ENCODE measurements at regions not wholly inside any gene's neighbourhood (a gene's known extent, or its start where the extent isn't known, plus 50 kb on each side); places are given as distances from the start of the nearest gene placed in this dataset.

DNA sequence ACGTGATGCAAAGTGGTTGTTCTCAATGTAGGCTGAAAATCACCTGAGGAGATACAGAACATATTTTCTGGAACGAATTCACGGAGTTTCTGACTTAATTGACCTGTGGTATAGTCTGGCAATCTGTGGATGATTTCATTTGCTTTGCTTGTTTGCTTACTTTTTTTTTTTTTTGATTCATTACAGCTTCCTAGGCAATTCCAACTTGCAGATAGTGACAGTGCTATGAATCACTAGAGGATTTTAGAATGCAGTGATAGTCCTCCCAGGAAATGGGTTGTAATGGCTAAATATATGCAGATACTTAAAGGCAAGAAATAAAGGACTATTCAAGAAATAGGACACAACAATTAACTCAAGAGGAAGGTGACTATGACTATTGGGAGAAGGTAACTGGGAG lies 1378.1 kb upstream of the PRMT6 start:
- no peak for FAIRE-seq

DNA sequence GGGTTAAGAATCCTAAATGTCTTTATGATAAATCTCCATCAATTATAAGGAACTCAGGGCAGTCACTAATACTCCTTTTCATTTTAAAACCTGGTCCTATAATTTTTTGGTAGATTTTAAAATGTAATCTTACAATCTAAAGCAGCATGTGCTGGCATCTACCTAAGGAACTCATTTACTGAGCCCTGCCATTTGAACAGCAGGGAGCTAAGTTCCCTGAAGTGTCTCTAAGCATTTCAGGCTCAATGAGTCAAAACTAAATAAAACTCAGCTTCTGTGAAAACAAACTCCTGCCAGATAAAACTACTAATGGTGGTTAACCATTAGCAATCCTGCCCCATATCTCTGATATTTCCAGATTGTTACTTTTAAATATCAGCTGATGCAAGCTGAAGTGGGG lies 1371.8 kb upstream of the PRMT6 start:
- no peak for FAIRE-seq

- FAIRE-seq, result no peak
Measured at GRCh38 chr1:105686026-105686425, 1370.4 kb upstream of the PRMT6 start.

- FAIRE-seq, result no peak
Measured at GRCh38 chr1:105686874-105687690, 1369.4 kb upstream of the PRMT6 start.

GRCh38 chr1:105700723-105701122 lies 1355.8 kb upstream of the PRMT6 start:
- no peak for FAIRE-seq

DNA sequence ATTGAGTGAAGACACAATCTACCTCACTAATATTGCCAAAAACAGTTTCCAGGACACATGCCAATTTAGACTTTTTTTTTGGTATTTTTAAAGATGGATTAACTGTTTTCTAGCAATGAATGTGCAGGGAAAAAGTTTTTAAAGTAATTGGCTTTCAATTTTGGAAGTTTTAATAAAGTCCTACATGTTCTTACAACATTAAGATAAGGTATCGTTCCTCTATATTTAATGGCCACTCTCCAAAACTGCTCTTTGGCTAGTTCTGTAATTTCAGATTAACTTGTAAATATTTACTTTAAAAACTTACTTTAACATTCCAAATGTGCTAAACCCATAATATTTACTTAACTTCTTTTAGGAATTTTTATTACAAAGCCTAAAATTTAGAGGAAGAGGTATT lies 1332.2 kb upstream of the PRMT6 start:
- no peak for FAIRE-seq

- no peak for FAIRE-seq
Measured at GRCh38 chr1:105730701-105731100, 1325.8 kb upstream of the PRMT6 start.

DNA sequence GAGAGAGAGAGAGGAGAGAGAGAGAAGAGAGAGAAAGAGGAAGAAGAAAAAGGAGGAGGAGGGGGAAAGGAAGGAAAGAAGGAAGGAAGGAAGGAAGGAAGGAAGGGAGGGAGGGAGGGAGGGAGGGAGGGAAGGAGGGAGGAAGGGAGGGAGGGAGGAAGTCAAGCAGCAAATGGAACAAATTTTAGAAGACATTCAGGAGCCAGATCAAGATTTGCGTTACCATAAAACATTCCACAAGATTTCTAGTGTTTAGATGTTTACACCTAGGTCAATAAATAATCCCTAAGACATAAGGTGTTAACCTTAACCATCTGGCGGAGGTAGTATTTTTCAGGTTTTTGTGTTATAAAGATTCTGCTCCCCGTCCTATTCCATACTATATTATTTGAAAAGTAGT lies 1320.1 kb upstream of the PRMT6 start:
- no peak for FAIRE-seq

GRCh38 chr1:105779727-105780126 lies 1276.7 kb upstream of the PRMT6 start:
- FAIRE-seq, result no peak

GRCh38 chr1:105785021-105785420 lies 1271.5 kb upstream of the PRMT6 start:
- no peak for FAIRE-seq

DNA sequence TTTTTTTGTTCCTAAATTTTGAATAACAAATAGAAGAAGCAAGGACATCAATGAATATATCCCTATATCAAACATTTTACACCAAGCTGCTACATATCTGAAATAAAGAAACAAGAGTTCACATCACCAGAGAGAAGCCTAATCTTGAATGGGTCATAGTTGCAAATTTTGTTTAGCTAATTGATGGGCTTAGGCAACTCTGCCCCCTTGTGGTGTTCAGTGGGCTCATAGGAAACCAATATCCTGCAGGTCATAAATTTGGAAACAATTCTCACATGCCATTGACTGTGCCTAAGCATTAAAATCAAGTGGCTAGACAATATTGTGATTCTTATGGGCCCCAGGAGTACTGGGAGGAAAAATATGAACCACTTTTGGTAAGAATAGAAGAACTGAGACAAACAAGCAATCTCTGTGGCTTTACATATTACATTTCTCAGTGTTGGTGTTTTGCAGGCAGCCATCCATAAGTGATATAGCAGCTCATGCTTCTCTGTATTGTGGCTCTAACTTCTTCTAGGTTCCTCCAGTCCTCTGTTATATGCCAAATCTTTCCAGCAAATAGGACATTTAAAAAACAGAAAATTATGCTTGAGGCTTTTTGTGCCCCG lies 1262.8 kb upstream of the PRMT6 start:
- FAIRE-seq, result no peak

DNA sequence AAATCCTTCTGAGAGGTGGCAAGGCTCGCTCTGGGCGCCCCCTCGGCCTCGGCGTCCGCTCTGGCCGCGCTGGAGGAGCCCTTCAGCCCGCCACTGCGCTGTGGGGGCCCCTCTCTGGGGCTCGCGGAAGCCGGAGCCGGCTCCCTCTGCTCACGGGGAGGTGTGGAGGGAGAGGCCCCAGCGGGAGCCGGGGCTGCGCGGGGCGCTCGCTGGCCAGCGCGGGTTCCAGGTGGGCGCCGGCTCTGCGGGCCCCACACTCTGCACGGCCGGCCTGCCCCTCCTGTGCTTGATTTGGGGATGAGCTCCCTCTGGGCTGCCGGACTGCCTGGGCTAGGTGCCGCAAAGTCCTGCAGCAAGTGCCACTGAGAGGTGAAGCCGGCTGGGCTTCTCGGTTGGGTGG lies 1260.7 kb upstream of the PRMT6 start:
- FAIRE-seq, result no peak

GRCh38 chr1:105830571-105831146 lies 1225.8 kb upstream of the PRMT6 start:
- no peak for FAIRE-seq

GRCh38 chr1:105838071-105838470 lies 1218.4 kb upstream of the PRMT6 start:
- FAIRE-seq, result no peak

DNA sequence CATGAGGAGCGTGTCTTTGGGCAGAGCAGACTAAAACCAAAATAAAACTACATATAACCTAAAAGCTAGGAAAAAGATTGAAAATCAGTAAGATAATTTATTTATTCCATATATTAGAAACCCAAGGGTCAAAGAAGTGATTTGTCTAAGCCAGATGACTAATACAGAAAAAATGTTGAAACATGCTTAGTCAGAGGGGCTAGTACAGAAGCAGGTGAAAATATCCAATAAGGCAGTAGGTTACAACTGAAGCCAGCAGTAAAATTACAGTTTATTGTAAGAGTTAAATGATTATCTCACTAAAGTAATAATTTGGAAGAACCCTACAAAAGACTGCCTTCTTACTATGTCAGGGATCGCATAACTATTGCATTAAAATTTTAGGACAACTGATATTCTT lies 1190.9 kb upstream of the PRMT6 start:
- FAIRE-seq, result no peak

GRCh38 chr1:105872817-105873216 lies 1183.7 kb upstream of the PRMT6 start:
- FAIRE-seq, result no peak

- FAIRE-seq, result no peak
Measured at GRCh38 chr1:105874621-105875020, 1181.9 kb upstream of the PRMT6 start.

- no peak for FAIRE-seq
Measured at GRCh38 chr1:105886309-105886708, 1170.2 kb upstream of the PRMT6 start.

- no peak for FAIRE-seq
Measured at GRCh38 chr1:105891308-105891707, 1165.2 kb upstream of the PRMT6 start.

GRCh38 chr1:105894006-105894405 lies 1162.5 kb upstream of the PRMT6 start:
- FAIRE-seq, result no peak

- FAIRE-seq, result no peak
Measured at GRCh38 chr1:105909811-105910210, 1146.7 kb upstream of the PRMT6 start.

GRCh38 chr1:105914403-105914802 lies 1142.1 kb upstream of the PRMT6 start:
- no peak for FAIRE-seq

DNA sequence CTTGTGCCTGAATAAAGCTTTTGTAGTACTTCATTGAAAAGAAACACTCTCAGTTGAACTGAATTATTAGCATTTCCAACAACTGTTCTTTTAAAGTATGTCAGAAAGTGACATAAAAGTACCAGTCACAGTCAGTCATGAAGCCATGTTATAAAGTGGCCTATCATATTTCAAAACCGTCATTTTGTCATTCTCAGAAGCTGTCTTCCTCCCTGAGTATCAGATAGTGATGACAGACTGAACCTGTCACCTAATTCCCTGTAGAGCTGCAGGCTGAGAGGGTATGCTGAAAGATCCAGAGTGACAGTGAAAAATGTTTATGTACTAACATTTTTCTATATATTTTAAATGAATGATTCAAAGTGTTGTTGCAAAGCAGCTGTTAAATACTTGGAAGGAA lies 1121.7 kb upstream of the PRMT6 start:
- no peak for FAIRE-seq

GRCh38 chr1:105964879-105965278 lies 1091.6 kb upstream of the PRMT6 start:
- no peak for FAIRE-seq
